ENCODE measurements at regions not wholly inside any gene's neighbourhood (a gene's known extent, or its start where the extent isn't known, plus 50 kb on each side); places are given as distances from the start of the nearest gene placed in this dataset.

GRCh38 chr1:114033216-114033706 is 54.0 kb downstream of the OLFML3 start (continued):
- TF ChIP-seq WHSC1 (IDR thresholded peaks at IDR 0.05; ENCODE audit: low read length) (no peak), ZEB2 (IDR thresholded peaks at IDR 0.05) (no peak), ATF1 (CRISPR knock-in tag; IDR thresholded peaks at IDR 0.05) (no peak), ATF1 (tag; IDR thresholded peaks at IDR 0.05) (no peak), KLF6 (CRISPR knock-in tag; IDR thresholded peaks at IDR 0.05; ENCODE audit: borderline replicate concordance) (no peak), CTCFL (IDR thresholded peaks at IDR 0.05; ENCODE audit: borderline replicate concordance, insufficient read depth, low read depth, low read length, poor library complexity, severe bottlenecking) (peak; percentile 20), RBFOX2 (IDR thresholded peaks at IDR 0.05; ENCODE audit: low read depth, low read length) (no peak), SMC3 (conservative IDR thresholded peaks at IDR 0.05; ENCODE audit: insufficient read depth, low read depth, low read length) (peak; percentile 40; the same call in 1 of the 2 replicates), TGIF2 (CRISPR knock-in tag; IDR thresholded peaks at IDR 0.05) (no peak), ZNF449 (CRISPR knock-in tag; IDR thresholded peaks at IDR 0.05) (no peak), KLF16 (IDR thresholded peaks at IDR 0.05) (no peak), DEAF1 (CRISPR knock-in tag; IDR thresholded peaks at IDR 0.05) (0 out of 2 replicates have a peak, but pooled peaks have one; percentile 16), ZNF316 (IDR thresholded peaks at IDR 0.05) (no peak), RAD21 (CRISPR knock-in tag; conservative IDR thresholded peaks at IDR 0.05 in 1 of 2, IDR thresholded peaks at IDR 0.05 in 1 of 2) (peak; percentile 22 to 48; a peak in 3 of 4 replicates), CGGBP1 (CRISPR knock-in tag; IDR thresholded peaks at IDR 0.05) (no peak), ZKSCAN1 (IDR thresholded peaks at IDR 0.05; ENCODE audit: low read depth, low read length) (no peak), FOSL1 (tag; conservative IDR thresholded peaks at IDR 0.05) (peak; percentile 86), ZNF830 (CRISPR knock-in tag; IDR thresholded peaks at IDR 0.05) (no peak)
